ENCODE measurements at regions not wholly inside any gene's neighbourhood (a gene's known extent, or its start where the extent isn't known, plus 50 kb on each side); places are given as distances from the start of the nearest gene placed in this dataset.

- in situ Hi-C loops (cut with MboI; ENCODE audit: low pct_unique_long_range_greater_than_20kb in 2 of 9, low sequenced_read_pairs in 9 of 9, unreplicated experiment in 9 of 9) = no loop called here
- ATAC-seq (replicated peaks in 6 of 8) = no peak
Measured at GRCh38 chr14:86944434-86944833, 1048.5 kb downstream of the GALC start.

GRCh38 chr14:86943391-86944365 is 1049.3 kb downstream of the GALC start:
- in situ Hi-C loops (cut with MboI; ENCODE audit: low pct_unique_long_range_greater_than_20kb in 2 of 9, low sequenced_read_pairs in 9 of 9, unreplicated experiment in 9 of 9) = no loop called here
- Histone ChIP-seq H3K4me1 (replicated peaks in 1 of 2) (no peaks in the 10 kb centered on the region), H3K27ac (no peak overlapping the region), H3K4me3 (no peak overlapping the region)
- no peak for ATAC-seq (replicated peaks in 6 of 8)
- 0 to 88% (median 71%) methylated on average over 1 to 5 of the region's 5 CpGs for WGBS, 10 experiments

More at GRCh38 chr14:86944434-86944833, 1048.5 kb downstream of the GALC start:
- Histone ChIP-seq H3K4me1 (replicated peaks in 1 of 2) (no peaks in the 10 kb centered on the region), H3K4me3 (no peak overlapping the region), H3K27ac (no peak overlapping the region)
- WGBS, 10 experiments = 19 to 100% (median 80%) methylated on average over 1 to 5 of the region's 5 CpGs; no CpG with 5 or more reads in 1 of the 10 experiments

DNA sequence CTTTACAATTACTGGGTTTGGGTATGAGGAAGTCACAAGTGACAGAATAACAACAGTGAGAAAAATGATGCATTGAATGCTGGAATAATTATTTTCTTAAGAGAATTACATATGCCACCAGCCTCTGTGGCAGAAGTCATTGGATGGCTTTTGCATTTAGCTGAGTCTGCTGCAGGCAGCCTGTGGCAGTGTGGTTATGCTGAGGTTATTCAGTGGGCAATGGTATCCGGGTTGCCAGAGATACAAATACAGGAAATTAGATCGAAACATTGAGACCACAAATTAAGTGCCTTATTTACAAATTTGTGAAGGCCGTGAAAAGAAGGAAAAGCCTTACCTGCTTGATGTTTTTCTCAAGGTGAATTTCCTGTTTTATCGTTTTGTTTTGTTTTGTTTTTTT is 1050.0 kb downstream of the GALC start:
- in situ Hi-C loops (cut with MboI; ENCODE audit: low pct_unique_long_range_greater_than_20kb in 2 of 9, low sequenced_read_pairs in 9 of 9, unreplicated experiment in 9 of 9) = no loop called here
- 0 to 84% (median 64%) methylated on average over 2 to 4 of the region's 4 CpGs for WGBS, 10 experiments
- ATAC-seq (replicated peaks in 6 of 8) = no peak
- Histone ChIP-seq H3K4me3 (no peak overlapping the region), H3K27ac (no peak overlapping the region), H3K4me1 (replicated peaks in 1 of 2) (no peaks in the 10 kb centered on the region)

DNA sequence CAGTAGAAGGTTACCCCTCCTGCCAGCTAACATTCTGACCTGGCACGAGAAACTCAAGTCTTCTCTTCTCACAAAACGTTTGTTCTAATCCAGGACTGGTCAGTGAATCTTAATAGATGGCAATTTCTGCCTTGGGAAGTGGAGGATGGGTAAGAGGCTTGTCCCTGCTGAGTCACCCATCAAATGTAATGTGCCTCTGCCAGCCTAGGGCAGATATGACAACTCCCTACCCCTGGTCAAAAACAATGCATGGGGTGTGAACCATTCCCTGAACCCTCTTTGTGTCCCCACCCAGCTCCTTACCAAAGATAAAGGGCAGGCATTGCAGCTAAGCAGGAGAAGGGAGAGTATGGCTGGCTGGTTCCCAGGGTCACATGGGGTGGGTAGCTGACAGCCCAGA is 1052.9 kb downstream of the GALC start:
- Histone ChIP-seq H3K4me1 (replicated peaks in 1 of 2) (peaks cover 0 to 5% of the 10 kb centered on the region in 2 donors), H3K27ac (no peak overlapping the region), H3K4me3 (no peak overlapping the region)
- WGBS, 10 experiments = 0 to 94% (median 0%) methylated on average over 1 to 2 of the region's 2 CpGs; no CpG with 5 or more reads in 4 of the 10 experiments
- in situ Hi-C loops (cut with MboI; ENCODE audit: low pct_unique_long_range_greater_than_20kb in 2 of 9, low sequenced_read_pairs in 9 of 9, unreplicated experiment in 9 of 9) = no loop called here
- ATAC-seq (replicated peaks in 6 of 8) = no peak

GRCh38 chr14:86938320-86938719 is 1054.7 kb downstream of the GALC start:
- WGBS, 10 experiments = 36 to 67% (median 53%) methylated on average over 1 to 6 of the region's 8 CpGs; no CpG with 5 or more reads in 2 of the 10 experiments
- in situ Hi-C loops (cut with MboI; ENCODE audit: low pct_unique_long_range_greater_than_20kb in 2 of 9, low sequenced_read_pairs in 9 of 9, unreplicated experiment in 9 of 9) = no loop called here
- H3K27ac ChIP-seq = no peak overlapping the region
- ATAC-seq (replicated peaks in 6 of 8) = peak in 3 of 8 experiments; percentile 81 to 93 (median 91)
- no peak overlapping the region for H3K4me3 ChIP-seq
- peaks cover 0 to 8% of the 10 kb centered on the region in 2 donors for H3K4me1 ChIP-seq (replicated peaks in 1 of 2)

GRCh38 chr14:86936556-86936955 is 1056.4 kb downstream of the GALC start:
- Histone ChIP-seq H3K4me1 (replicated peaks in 1 of 2) (peaks cover 0 to 8% of the 10 kb centered on the region in 2 donors), H3K27ac (no peak overlapping the region), H3K4me3 (no peak overlapping the region)
- ATAC-seq (replicated peaks in 6 of 8) = no peak
- in situ Hi-C loops (cut with MboI; ENCODE audit: low pct_unique_long_range_greater_than_20kb in 2 of 9, low sequenced_read_pairs in 9 of 9, unreplicated experiment in 9 of 9) = no loop called here
- WGBS, 10 experiments = 0 to 100% (median 100%) methylated on average over 1 to 2 of the region's 2 CpGs; no CpG with 5 or more reads in 5 of the 10 experiments

GRCh38 chr14:86935241-86935885 is 1057.6 kb downstream of the GALC start:
- WGBS, 10 experiments = 23 to 68% (median 60%) methylated on average over 4 to 8 of the region's 8 CpGs; no CpG with 5 or more reads in 2 of the 10 experiments
- Histone ChIP-seq H3K27ac (no peak overlapping the region), H3K4me3 (no peak overlapping the region), H3K4me1 (replicated peaks in 1 of 2) (peaks cover 0 to 8% of the 10 kb centered on the region in 2 donors)
- in situ Hi-C loops (cut with MboI; ENCODE audit: low pct_unique_long_range_greater_than_20kb in 2 of 9, low sequenced_read_pairs in 9 of 9, unreplicated experiment in 9 of 9) = no loop called here
- ATAC-seq (replicated peaks in 6 of 8) = no peak

DNA sequence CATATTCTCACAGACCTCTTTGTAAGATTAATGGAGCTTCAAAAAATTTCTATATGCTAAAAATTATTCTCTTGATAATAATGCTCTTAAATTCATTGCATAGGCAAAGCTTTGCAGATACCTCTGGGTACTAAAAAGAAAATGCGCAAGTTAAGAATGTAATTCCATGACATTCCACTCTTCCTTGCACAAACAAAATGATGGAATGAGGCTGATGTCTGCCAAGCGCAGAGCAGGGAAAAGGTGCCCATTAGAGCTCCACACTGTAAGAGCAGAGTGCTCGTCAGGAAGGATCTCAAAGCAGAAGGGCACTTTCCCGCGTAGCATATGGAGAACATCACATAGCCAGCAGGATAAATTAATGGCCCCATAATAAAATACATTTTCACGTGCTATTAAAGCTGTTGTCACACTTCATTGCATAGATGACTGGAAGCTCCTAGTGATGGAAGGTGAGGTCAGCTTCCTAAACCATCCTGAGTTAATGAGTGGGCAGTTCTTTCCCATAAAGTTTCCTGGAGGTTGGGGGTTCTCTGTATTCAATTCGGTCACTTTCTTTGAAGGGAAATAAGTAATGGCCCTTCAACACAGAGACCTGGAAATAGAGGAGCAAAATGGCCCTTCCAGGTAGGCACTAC is 1058.9 kb downstream of the GALC start:
- 17 to 100% (median 71%) methylated on average over 1 to 7 of the region's 7 CpGs for WGBS, 10 experiments
- in situ Hi-C loops (cut with MboI; ENCODE audit: low pct_unique_long_range_greater_than_20kb in 2 of 9, low sequenced_read_pairs in 9 of 9, unreplicated experiment in 9 of 9) = no loop called here
- Histone ChIP-seq H3K4me3 (no peak overlapping the region), H3K27ac (no peak overlapping the region), H3K4me1 (replicated peaks in 1 of 2) (peaks cover 0 to 8% of the 10 kb centered on the region in 2 donors)
- ATAC-seq (replicated peaks in 6 of 8) = peak in 3 of 8 experiments; percentile 43 to 91 (median 65)

- in situ Hi-C loops (cut with MboI; ENCODE audit: low pct_unique_long_range_greater_than_20kb in 2 of 9, low sequenced_read_pairs in 9 of 9, unreplicated experiment in 9 of 9) = no loop called here
- peak in 1 of 8 experiments; percentile 79 for ATAC-seq (replicated peaks in 6 of 8)
- WGBS, 10 experiments = 0 to 100% (median 52%) methylated on average over 1 to 2 of the region's 2 CpGs; no CpG with 5 or more reads in 3 of the 10 experiments
- no peak overlapping the region for H3K4me3 ChIP-seq
- peaks cover 0 to 8% of the 10 kb centered on the region in 2 donors for H3K4me1 ChIP-seq (replicated peaks in 1 of 2)
- H3K27ac ChIP-seq = no peak overlapping the region
Measured at GRCh38 chr14:86933460-86933859, 1059.5 kb downstream of the GALC start.

- Histone ChIP-seq H3K4me1 (replicated peaks in 1 of 2) (no peaks in the 10 kb centered on the region), H3K27ac (no peak overlapping the region), H3K4me3 (no peak overlapping the region)
- 6 to 88% (median 40%) methylated on average over 1 to 2 of the region's 2 CpGs; no CpG with 5 or more reads in 1 of the 10 experiments for WGBS, 10 experiments
- in situ Hi-C loops (cut with MboI; ENCODE audit: low pct_unique_long_range_greater_than_20kb in 2 of 9, low sequenced_read_pairs in 9 of 9, unreplicated experiment in 9 of 9) = no loop called here
- no peak for ATAC-seq (replicated peaks in 6 of 8)
Measured at GRCh38 chr14:86915406-86915805, 1077.6 kb downstream of the GALC start.

DNA sequence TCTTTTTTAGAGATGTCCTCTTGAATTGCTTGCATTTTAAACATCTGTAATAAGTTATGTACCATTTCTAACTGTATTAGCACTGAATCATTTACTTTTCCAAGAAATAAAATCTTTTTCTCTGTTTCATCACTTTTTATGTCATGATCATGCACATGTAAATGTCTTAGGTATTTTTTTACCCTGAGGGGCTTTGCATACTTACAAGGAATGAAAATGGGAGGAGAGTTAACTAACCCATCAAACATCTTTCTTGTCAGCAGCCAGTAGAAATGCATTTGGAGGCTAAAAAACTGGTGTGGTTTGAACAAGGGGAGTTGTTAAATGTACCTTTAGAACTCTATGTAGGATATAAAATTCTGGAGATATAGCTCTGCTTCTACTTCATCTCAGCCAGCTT is 1080.3 kb downstream of the GALC start:
- H3K4me1 ChIP-seq (replicated peaks in 1 of 2) = no peaks in the 10 kb centered on the region
- H3K4me3 ChIP-seq = no peak overlapping the region
- ATAC-seq (replicated peaks in 6 of 8) = peak in 2 of 8 experiments; percentile 45 to 78
- H3K27ac ChIP-seq = no peak overlapping the region
- in situ Hi-C loops (cut with MboI; ENCODE audit: low pct_unique_long_range_greater_than_20kb in 2 of 9, low sequenced_read_pairs in 9 of 9, unreplicated experiment in 9 of 9) = no loop called here

DNA sequence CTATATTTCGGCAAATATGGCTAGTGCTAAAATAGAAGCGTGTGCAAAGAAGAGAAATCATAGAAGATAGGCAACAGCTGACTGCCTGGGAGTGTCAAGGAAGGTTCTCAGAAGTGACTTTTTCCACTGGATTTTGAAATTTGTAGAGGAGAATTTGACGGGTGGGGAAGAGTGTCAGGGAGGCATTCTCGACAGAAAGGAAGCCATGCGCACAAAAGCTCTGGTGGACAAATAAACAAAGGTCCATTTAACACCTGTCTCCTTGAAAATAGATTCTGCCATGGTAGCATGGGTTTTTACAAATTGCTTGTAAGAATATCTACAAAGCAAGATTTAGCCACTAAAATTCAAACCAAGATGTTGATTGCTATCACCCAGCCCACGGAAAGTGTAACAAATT is 1081.5 kb downstream of the GALC start:
- in situ Hi-C loops (cut with MboI; ENCODE audit: low pct_unique_long_range_greater_than_20kb in 2 of 9, low sequenced_read_pairs in 9 of 9, unreplicated experiment in 9 of 9) = no loop called here

More for the DNA sequence above, 1081.5 kb downstream of the GALC start:
- Histone ChIP-seq H3K27ac (no peak overlapping the region), H3K4me1 (replicated peaks in 1 of 2) (no peaks in the 10 kb centered on the region), H3K4me3 (no peak overlapping the region)
- no peak for ATAC-seq (replicated peaks in 6 of 8)
- WGBS, 10 experiments = 10 to 100% (median 90%) methylated on average over 1 to 6 of the region's 6 CpGs; no CpG with 5 or more reads in 1 of the 10 experiments
